PC-3 (cell line): ENCODE measurements at regions not wholly inside any gene's neighbourhood (a gene's known extent, or its start where the extent isn't known, plus 50 kb on each side); places are given as distances from the start of the nearest gene placed in this dataset.

Experiments
- ATAC-seq: fragments of 200-7000 bp; cut with Tn5 transposase; 2 replicates; pipeline ENCODE4 v1.9.1; 2020; ENCODE audit warnings: mild to moderate bottlenecking, moderate library complexity
- BruUV-seq: library from RNA; stranded (reverse); fragments of 400-500 nt; replicated peaks from 2 replicates; lab custom pipeline; 2021; lab: Mats Ljungman, UMichigan
- CTCF ChIA-PET: fragments of 300-600 bp; sonication (Branson Sonifier 250); formaldehyde crosslinking; loops from one replicate; lab custom pipeline; 2022; ENCODE audit warnings: antibody characterized with exemption; lab: Charles Lee
- POLR2A ChIA-PET: fragments of 300-600 bp; sonication (Branson Sonifier 250); formaldehyde crosslinking; loops from one replicate; lab custom pipeline; 2022; ENCODE audit warnings: antibody characterized with exemption; ENCODE audit not compliant: unreplicated experiment; lab: Charles Lee
- DNase-seq: peaks from one replicate; pipeline ENCODE4 v3.0.0-alpha.2; 2015
- H2AFZ ChIP-seq: fragments of 300-600 bp; sonication (generic); 2 replicates; pipeline ENCODE4 v1.6.0; 2016; ENCODE audit warnings: antibody characterized with exemption, low read length
- H3F3A ChIP-seq: fragments of 300-600 bp; sonication (generic); one replicate; pipeline ENCODE4 v1.6.0; 2017; ENCODE audit warnings: antibody characterized with exemption, low read length, control low read depth, mild to moderate bottlenecking; ENCODE audit not compliant: unreplicated experiment
- H3K27ac ChIP-seq: fragments of 300-600 bp; sonication (generic); 2 replicates; pipeline ENCODE4 v1.5.1; 2016; ENCODE audit warnings: mild to moderate bottlenecking, low read length
- H3K27me3 ChIP-seq: fragments of 300-600 bp; sonication (generic); 2 replicates; pipeline ENCODE4 v1.6.1; 2016; ENCODE audit warnings: low read length, mixed read lengths
- H3K36me3 ChIP-seq: fragments of 300-600 bp; sonication (generic); 2 replicates; pipeline ENCODE4 v1.6.1; 2016; ENCODE audit warnings: low read depth, mixed run types, low read length, mixed read lengths
- H3K4me1 ChIP-seq: fragments of 300-600 bp; sonication (generic); 2 replicates; pipeline ENCODE4 v1.5.1; 2016; ENCODE audit warnings: low read length; ENCODE audit not compliant: insufficient read depth
- H3K4me2 ChIP-seq: fragments of 300-600 bp; sonication (generic); 2 replicates; pipeline ENCODE4 v1.6.0; 2016; ENCODE audit warnings: low read length
- H3K4me3 ChIP-seq: fragments of 300-600 bp; sonication (generic); 2 replicates; pipeline ENCODE4 v1.5.1; 2016; ENCODE audit warnings: mild to moderate bottlenecking, low read length, mixed read lengths
- H3K79me2 ChIP-seq: fragments of 300-600 bp; sonication (generic); 2 replicates; pipeline ENCODE4 v1.6.1; 2017; ENCODE audit warnings: low read length, mixed read lengths
- H3K9ac ChIP-seq: fragments of 300-600 bp; sonication (generic); 2 replicates; pipeline ENCODE4 v1.6.0; 2016; ENCODE audit warnings: mild to moderate bottlenecking, low read length
- H3K9me2 ChIP-seq: fragments of 300-600 bp; sonication (generic); replicated peaks from 2 replicates; pipeline ENCODE4 v1.6.1; 2016; ENCODE audit warnings: mixed run types, low read length, mixed read lengths
- H3K9me3 ChIP-seq: fragments of 300-600 bp; sonication (generic); 2 replicates; pipeline ENCODE4 v1.6.1; 2016; ENCODE audit warnings: low read length, mixed read lengths
- H4K20me1 ChIP-seq: fragments of 300-600 bp; sonication (generic); 2 replicates; pipeline ENCODE4 v1.6.1; 2016; ENCODE audit warnings: low read length, mixed read lengths
- CTCF ChIP-seq: fragments of 300-600 bp; sonication (generic); conservative IDR thresholded peaks from 2 replicates; pipeline ENCODE4 v1.5.1; 2017; ENCODE audit warnings: antibody characterized with exemption, low read depth, mild to moderate bottlenecking, low read length
- EZH2 ChIP-seq: fragments of 300-600 bp; sonication (generic); IDR thresholded peaks from one replicate; pipeline ENCODE4 v1.6.1; 2017; ENCODE audit warnings: antibody characterized with exemption, mild to moderate bottlenecking, low read length; ENCODE audit not compliant: unreplicated experiment
- EZH2phosphoT487 ChIP-seq: fragments of 300-600 bp; sonication (generic); IDR thresholded peaks from 2 replicates; pipeline ENCODE4 v1.6.1; 2018; ENCODE audit warnings: mild to moderate bottlenecking, antibody characterized with exemption, low read length, borderline replicate concordance
- intact Hi-C: fragments of 100-400 bp; cut with micrococcal nuclease; formaldehyde crosslinking; loops from 2 replicates; pipeline ENCODE4 v1.9.0; 2023

- DNase-seq: no peak
- H3K36me3 ChIP-seq: no peaks in the 10 kb centered on the region
- H3K9me2 ChIP-seq: no peaks in the 10 kb centered on the region
- H3F3A ChIP-seq: no peaks in the 10 kb centered on the region
- no peak overlapping the region for H3K4me2 ChIP-seq
- ChIA-PET CTCF (no interaction called here), POLR2A (interaction anchor here (0.6 kb wide), 1 partner anchor 34 kb away, joined by 3 read pairs; no protein-coding TSS in a partner anchor)
- intact Hi-C loops: no loop called here
- ATAC-seq: no peak
- H3K4me1 ChIP-seq: peaks cover 4% of the 10 kb centered on the region; the same call in 1 of the 2 replicates
- no peaks in the 10 kb centered on the region for H4K20me1 ChIP-seq
- no peak overlapping the region for H3K27ac ChIP-seq
- no peak overlapping the region for H3K4me3 ChIP-seq
- H3K79me2 ChIP-seq: no peaks in the 10 kb centered on the region
- no peak overlapping the region for H3K9ac ChIP-seq
- H3K9me3 ChIP-seq: no peaks in the 10 kb centered on the region
- TF ChIP-seq EZH2phosphoT487: no peak
- H3K27me3 ChIP-seq: no peaks in the 10 kb centered on the region
- H2AFZ ChIP-seq: no peak overlapping the region
- BruUV-seq: no TSS peak
These were observed 87.8 kb upstream of the SHANK2 start for GRCh38 chr11:71340086-71340606.

- H3F3A ChIP-seq: no peaks in the 10 kb centered on the region
- H3K9ac ChIP-seq: no peak overlapping the region
- BruUV-seq: no TSS peak
These were observed 87.1 kb upstream of the SHANK2 start for GRCh38 chr11:71339396-71339881.

GRCh38 chr11:71338801-71339395, 86.5 kb upstream of the SHANK2 start:
- no peak for TF ChIP-seq EZH2phosphoT487
- no peak for TF ChIP-seq CTCF
- no peak for TF ChIP-seq EZH2
- Histone ChIP-seq H3K9me3 (0 out of 2 replicates have a peak, but pooled peaks cover under 1% of the 10 kb centered on the region), H3K79me2 (no peaks in the 10 kb centered on the region), H3K4me3 (no peak overlapping the region), H3K27ac (no peak overlapping the region), H4K20me1 (no peaks in the 10 kb centered on the region), H3K9ac (no peak overlapping the region), H3K9me2 (no peaks in the 10 kb centered on the region), H2AFZ (no peak overlapping the region), H3K27me3 (no peaks in the 10 kb centered on the region), H3K4me2 (no peak overlapping the region), H3F3A (no peaks in the 10 kb centered on the region), H3K4me1 (peaks cover 4% of the 10 kb centered on the region; the same call in 1 of the 2 replicates), H3K36me3 (no peaks in the 10 kb centered on the region)
- ATAC-seq (no peak), DNase-seq (no peak)
- CTCF ChIA-PET: no interaction called here
- POLR2A ChIA-PET: no interaction called here
- no TSS peak for BruUV-seq
- intact Hi-C loops: no loop called here

More at GRCh38 chr11:71339396-71339881, 87.1 kb upstream of the SHANK2 start:
- Histone ChIP-seq H3K4me3 (no peak overlapping the region), H3K36me3 (no peaks in the 10 kb centered on the region), H3K79me2 (no peaks in the 10 kb centered on the region), H2AFZ (no peak overlapping the region), H3K4me1 (peaks cover 4% of the 10 kb centered on the region; the same call in 1 of the 2 replicates), H3K4me2 (no peak overlapping the region), H3K27me3 (no peaks in the 10 kb centered on the region), H3K9me2 (no peaks in the 10 kb centered on the region), H4K20me1 (no peaks in the 10 kb centered on the region), H3K9me3 (no peaks in the 10 kb centered on the region), H3K27ac (no peak overlapping the region)
- TF ChIP-seq EZH2: no peak
- intact Hi-C loops: no loop called here
- ChIA-PET CTCF (no interaction called here), POLR2A (interaction anchor here (0.6 kb wide), 1 partner anchor 34 kb away, joined by 3 read pairs; no protein-coding TSS in a partner anchor)
- DNase-seq: no peak
- no peak for ATAC-seq
